ENCODE measurements at regions not wholly inside any gene's neighbourhood (a gene's known extent, or its start where the extent isn't known, plus 50 kb on each side); places are given as distances from the start of the nearest gene placed in this dataset.

DNA sequence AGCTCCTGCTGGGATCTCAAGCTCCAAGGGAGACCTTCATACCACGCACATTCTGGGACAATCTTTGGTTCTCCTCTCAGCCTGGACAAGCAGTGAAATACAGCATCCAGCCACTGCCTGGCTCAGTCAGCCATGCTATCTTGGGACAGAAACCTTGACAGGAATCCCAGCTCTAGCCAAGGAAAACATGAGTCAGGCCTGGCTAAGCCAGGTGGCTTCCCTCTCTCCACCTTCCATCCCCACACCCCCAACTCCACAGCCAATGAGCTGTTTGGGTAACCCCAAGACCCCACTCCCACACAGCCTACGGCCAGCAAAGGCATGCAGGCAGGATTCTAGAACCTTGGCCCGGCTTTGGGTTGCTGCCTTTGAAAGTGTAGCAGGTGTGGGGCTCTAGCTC lies 64.9 kb downstream of the MCFD2 start:
- TF ChIP-seq, protein P1, sequence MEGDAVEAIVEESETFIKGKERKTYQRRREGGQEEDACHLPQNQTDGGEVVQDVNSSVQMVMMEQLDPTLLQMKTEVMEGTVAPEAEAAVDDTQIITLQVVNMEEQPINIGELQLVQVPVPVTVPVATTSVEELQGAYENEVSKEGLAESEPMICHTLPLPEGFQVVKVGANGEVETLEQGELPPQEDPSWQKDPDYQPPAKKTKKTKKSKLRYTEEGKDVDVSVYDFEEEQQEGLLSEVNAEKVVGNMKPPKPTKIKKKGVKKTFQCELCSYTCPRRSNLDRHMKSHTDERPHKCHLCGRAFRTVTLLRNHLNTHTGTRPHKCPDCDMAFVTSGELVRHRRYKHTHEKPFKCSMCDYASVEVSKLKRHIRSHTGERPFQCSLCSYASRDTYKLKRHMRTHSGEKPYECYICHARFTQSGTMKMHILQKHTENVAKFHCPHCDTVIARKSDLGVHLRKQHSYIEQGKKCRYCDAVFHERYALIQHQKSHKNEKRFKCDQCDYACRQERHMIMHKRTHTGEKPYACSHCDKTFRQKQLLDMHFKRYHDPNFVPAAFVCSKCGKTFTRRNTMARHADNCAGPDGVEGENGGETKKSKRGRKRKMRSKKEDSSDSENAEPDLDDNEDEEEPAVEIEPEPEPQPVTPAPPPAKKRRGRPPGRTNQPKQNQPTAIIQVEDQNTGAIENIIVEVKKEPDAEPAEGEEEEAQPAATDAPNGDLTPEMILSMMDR (IDR thresholded peaks at IDR 0.05) = no peak
- no peak for TF ChIP-seq POLR2A (IDR thresholded peaks at IDR 0.05)

Data from Peyer's patch (tissue), 4 donors.